GM18519 (cell line): ENCODE measurements at regions not wholly inside any gene's neighbourhood (a gene's known extent, or its start where the extent isn't known, plus 50 kb on each side); places are given as distances from the start of the nearest gene placed in this dataset.

Experiments used
- ATAC-seq: cut with Tn5 transposase; IDR thresholded peaks from one replicate; pipeline ENCODE4 v1.9.1; 2021; ENCODE audit warnings: mild to moderate bottlenecking, moderate library complexity; ENCODE audit not compliant: unreplicated experiment, low FRiP score

- ATAC-seq = no peak
These were observed 197.1 kb upstream of the FOXN3 start for GRCh38 chr14:89614009-89614691.

GRCh38 chr14:89613260-89614008 is 196.4 kb upstream of the FOXN3 start:
- ATAC-seq = no peak

GRCh38 chr14:89609500-89610100 is 192.6 kb upstream of the FOXN3 start:
- no peak for ATAC-seq

GRCh38 chr14:89607453-89607852 is 190.4 kb upstream of the FOXN3 start:
- ATAC-seq = no peak

GRCh38 chr14:89603938-89604480 is 187.0 kb upstream of the FOXN3 start:
- no peak for ATAC-seq

GRCh38 chr14:89600950-89601826 is 184.2 kb upstream of the FOXN3 start:
- ATAC-seq = no peak

- no peak for ATAC-seq
These were observed 183.0 kb upstream of the FOXN3 start for GRCh38 chr14:89600029-89600428.

GRCh38 chr14:89598548-89599186 is 181.6 kb upstream of the FOXN3 start:
- no peak for ATAC-seq

GRCh38 chr14:89592961-89593360 is 175.9 kb upstream of the FOXN3 start:
- no peak for ATAC-seq

GRCh38 chr14:89589400-89590118 is 172.5 kb upstream of the FOXN3 start:
- ATAC-seq = no peak

- ATAC-seq = no peak
These were observed 171.8 kb upstream of the FOXN3 start for GRCh38 chr14:89588840-89589296.

- ATAC-seq = no peak
These were observed 171.0 kb upstream of the FOXN3 start for GRCh38 chr14:89588016-89588415.

- ATAC-seq = no peak
These were observed 170.0 kb upstream of the FOXN3 start for GRCh38 chr14:89587136-89587420.

GRCh38 chr14:89586258-89587135 is 169.5 kb upstream of the FOXN3 start:
- ATAC-seq = no peak

GRCh38 chr14:89578156-89578555 is 161.1 kb upstream of the FOXN3 start:
- no peak for ATAC-seq

- no peak for ATAC-seq
These were observed 159.9 kb upstream of the FOXN3 start for GRCh38 chr14:89576960-89577359.

- ATAC-seq = no peak
These were observed 159.3 kb upstream of the FOXN3 start for GRCh38 chr14:89576145-89576927.
